Middle frontal gyrus (tissue), 1 donor: ENCODE measurements at regions not wholly inside any gene's neighbourhood (a gene's known extent, or its start where the extent isn't known, plus 50 kb on each side); places are given as distances from the start of the nearest gene placed in this dataset.
"Not testable (repeated sequence)": the region's sequence is repeated elsewhere in the genome, so short reads cannot be mapped to it uniquely, and the experiment has no call there.

ENCODE experiments used
- DNase-seq: peaks from one replicate; pipeline ENCODE4 v3.0.0-alpha.2; 2015; ENCODE audit warnings: low spot score; ENCODE audit errors: extremely low spot score

- no peak for DNase-seq
Observed at GRCh38 chr5:168073991-168074800, 217.2 kb upstream of the WWC1 start.

- DNase-seq = no peak
Observed at GRCh38 chr5:168075387-168075786, 216.1 kb upstream of the WWC1 start.

- DNase-seq = no peak
Observed at GRCh38 chr5:168076561-168076991, 214.9 kb upstream of the WWC1 start.

GRCh38 chr5:168085261-168086031 lies 206.0 kb upstream of the WWC1 start:
- no peak for DNase-seq

GRCh38 chr5:168086104-168086610 lies 205.3 kb upstream of the WWC1 start:
- no peak for DNase-seq

GRCh38 chr5:168086746-168087145 lies 204.7 kb upstream of the WWC1 start:
- no peak for DNase-seq

GRCh38 chr5:168088410-168089173 lies 202.9 kb upstream of the WWC1 start:
- DNase-seq = no peak

GRCh38 chr5:168089201-168089887 lies 202.1 kb upstream of the WWC1 start:
- no peak for DNase-seq

- DNase-seq = no peak
Observed at GRCh38 chr5:168092209-168093185, 198.9 kb upstream of the WWC1 start.

- DNase-seq = no peak
Observed at GRCh38 chr5:168093200-168093910, 198.1 kb upstream of the WWC1 start.

- no peak for DNase-seq
Observed at GRCh38 chr5:168096525-168096924, 194.9 kb upstream of the WWC1 start.

GRCh38 chr5:168097876-168098653 lies 193.4 kb upstream of the WWC1 start:
- no peak for DNase-seq

GRCh38 chr5:168101352-168101751 lies 190.1 kb upstream of the WWC1 start:
- no peak for DNase-seq

- DNase-seq = not testable (repeated sequence)
Observed at GRCh38 chr5:168103018-168103417, 188.4 kb upstream of the WWC1 start.

- no peak for DNase-seq
Observed at GRCh38 chr5:168104350-168104749, 187.1 kb upstream of the WWC1 start.

- DNase-seq = no peak
Observed at GRCh38 chr5:168104811-168105481, 186.5 kb upstream of the WWC1 start.

GRCh38 chr5:168106008-168106761 lies 185.3 kb upstream of the WWC1 start:
- DNase-seq = no peak
